OCI-LY7 (cell line): ENCODE measurements at regions not wholly inside any gene's neighbourhood (a gene's known extent, or its start where the extent isn't known, plus 50 kb on each side); places are given as distances from the start of the nearest gene placed in this dataset.
A peak's percentile ranks its signal among the peaks of the same experiment; 100 is the strongest.

ENCODE experiments used
- BruUV-seq: library from RNA; stranded (reverse); fragments of 400-500 nt; replicated peaks from 2 replicates; lab custom pipeline; 2021; lab: Mats Ljungman, UMichigan
- CTCF ChIA-PET: fragments of 300-600 bp; sonication (Branson Sonifier 250); formaldehyde crosslinking; loops from one replicate; lab custom pipeline; 2022; ENCODE audit warnings: antibody characterized with exemption; ENCODE audit not compliant: unreplicated experiment; lab: Charles Lee
- POLR2A ChIA-PET: fragments of 300-600 bp; sonication (Branson Sonifier 250); formaldehyde crosslinking; loops from one replicate; lab custom pipeline; 2022; ENCODE audit warnings: antibody characterized with exemption; lab: Charles Lee
- DNase-seq: peaks from one replicate; pipeline ENCODE4 v3.0.0-alpha.2; 2015; ENCODE audit warnings: low spot score
- H2AFZ ChIP-seq: fragments of 200-600 bp; sonication (generic), shearing (Covaris generic); 2 replicates; pipeline ENCODE4 v1.6.1; 2014; ENCODE audit warnings: mild to moderate bottlenecking, antibody characterized with exemption, low read length, moderate library complexity
- H3K27ac ChIP-seq: fragments of 200-600 bp; sonication (generic); 2 replicates; pipeline ENCODE4 v1.5.1; 2014; ENCODE audit warnings: mixed run types, low read depth, mild to moderate bottlenecking, moderate library complexity, low read length, inconsistent platforms; ENCODE audit not compliant: poor library complexity, severe bottlenecking
- H3K36me3 ChIP-seq: fragments of 200-600 bp; sonication (generic); 2 replicates; pipeline ENCODE4 v1.6.1; 2014; ENCODE audit warnings: mild to moderate bottlenecking, antibody characterized with exemption, low read length, moderate library complexity, mixed read lengths; ENCODE audit not compliant: insufficient read depth
- H3K4me1 ChIP-seq: fragments of 200-600 bp; sonication (generic); 2 replicates; pipeline ENCODE4 v1.5.1; 2014; ENCODE audit warnings: mild to moderate bottlenecking, low read length; ENCODE audit not compliant: insufficient read depth, poor library complexity, severe bottlenecking
- H3K4me2 ChIP-seq: fragments of 200-600 bp; sonication (generic); 2 replicates; pipeline ENCODE4 v1.6.1; 2014; ENCODE audit warnings: mild to moderate bottlenecking, low read length
- H3K4me3 ChIP-seq: fragments of 200-600 bp; sonication (generic); 2 replicates; pipeline ENCODE4 v1.5.1; 2014; ENCODE audit warnings: mild to moderate bottlenecking, low read depth, low read length; ENCODE audit not compliant: poor library complexity, severe bottlenecking
- H3K79me2 ChIP-seq: fragments of 200-600 bp; sonication (generic); 2 replicates; pipeline ENCODE4 v1.6.1; 2016; ENCODE audit warnings: low read depth, mild to moderate bottlenecking, low read length, moderate library complexity, mixed read lengths; ENCODE audit not compliant: insufficient read depth
- H3K9me2 ChIP-seq: fragments of 200-600 bp; sonication (generic); 2 replicates; pipeline ENCODE4 v1.6.1; 2016; ENCODE audit warnings: mild to moderate bottlenecking, low read length, mixed read lengths; ENCODE audit not compliant: insufficient read depth
- H3K9me3 ChIP-seq: fragments of 200-600 bp; sonication (generic); 2 replicates; pipeline ENCODE4 v1.6.1; 2014; ENCODE audit warnings: mild to moderate bottlenecking, mixed run types, low read length, mixed read lengths
- H4K20me1 ChIP-seq: fragments of 200-600 bp; sonication (generic); 2 replicates; pipeline ENCODE4 v1.6.1; 2014; ENCODE audit warnings: mild to moderate bottlenecking, antibody characterized with exemption, low read length, moderate library complexity, mixed read lengths; ENCODE audit not compliant: insufficient read depth
- EZH2phosphoT487 ChIP-seq: fragments of 200-600 bp; sonication (generic); IDR thresholded peaks from 2 replicates; pipeline ENCODE4 v1.6.1; 2018; ENCODE audit warnings: low read depth, borderline replicate concordance, mild to moderate bottlenecking, mixed run types, antibody characterized with exemption, low read length, moderate library complexity, mixed read lengths
- intact Hi-C: fragments of 100-400 bp; cut with micrococcal nuclease; formaldehyde crosslinking; loops from one replicate; pipeline ENCODE4 v1.10.0; 2022; ENCODE audit not compliant: unreplicated experiment
- TF ChIP-seq, protein P1 (sequence below): fragments of 200-600 bp; sonication (generic); conservative IDR thresholded peaks from 2 replicates; pipeline ENCODE4 v1.5.1; 2014; ENCODE audit warnings: mild to moderate bottlenecking, antibody characterized with exemption, low read length, moderate library complexity, mixed read lengths

DNA sequence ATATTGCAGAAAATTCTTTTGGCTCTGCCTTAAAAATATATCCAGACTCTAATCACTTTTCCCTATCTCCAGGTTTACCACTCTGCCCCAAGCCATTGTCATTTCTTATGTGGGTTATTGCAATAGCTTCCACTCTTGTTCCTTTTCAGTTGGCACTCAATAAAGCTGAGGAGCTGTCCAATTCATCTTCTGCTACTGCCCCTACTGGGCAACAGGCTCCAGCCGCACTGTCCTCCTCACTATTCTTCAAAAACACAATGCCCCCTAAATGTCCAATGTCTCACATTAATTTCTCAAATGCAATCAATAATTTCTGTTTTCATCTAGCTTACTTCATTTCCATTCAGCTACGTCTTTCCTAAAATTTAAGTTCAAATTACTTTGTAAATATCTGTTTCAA lies 1262.5 kb upstream of the CDH2 start:
- Histone ChIP-seq H3K27ac (no peak overlapping the region), H4K20me1 (no peaks in the 10 kb centered on the region), H2AFZ (no peak overlapping the region), H3K79me2 (no peaks in the 10 kb centered on the region), H3K4me1 (no peaks in the 10 kb centered on the region), H3K36me3 (no peaks in the 10 kb centered on the region), H3K9me2 (no peaks in the 10 kb centered on the region), H3K9me3 (no peaks in the 10 kb centered on the region), H3K4me2 (no peak overlapping the region), H3K4me3 (no peak overlapping the region)
- no TSS peak for BruUV-seq
- DNase-seq = no peak
- intact Hi-C loops = no loop called here
- POLR2A ChIA-PET = no interaction called here
- TF ChIP-seq, protein P1, sequence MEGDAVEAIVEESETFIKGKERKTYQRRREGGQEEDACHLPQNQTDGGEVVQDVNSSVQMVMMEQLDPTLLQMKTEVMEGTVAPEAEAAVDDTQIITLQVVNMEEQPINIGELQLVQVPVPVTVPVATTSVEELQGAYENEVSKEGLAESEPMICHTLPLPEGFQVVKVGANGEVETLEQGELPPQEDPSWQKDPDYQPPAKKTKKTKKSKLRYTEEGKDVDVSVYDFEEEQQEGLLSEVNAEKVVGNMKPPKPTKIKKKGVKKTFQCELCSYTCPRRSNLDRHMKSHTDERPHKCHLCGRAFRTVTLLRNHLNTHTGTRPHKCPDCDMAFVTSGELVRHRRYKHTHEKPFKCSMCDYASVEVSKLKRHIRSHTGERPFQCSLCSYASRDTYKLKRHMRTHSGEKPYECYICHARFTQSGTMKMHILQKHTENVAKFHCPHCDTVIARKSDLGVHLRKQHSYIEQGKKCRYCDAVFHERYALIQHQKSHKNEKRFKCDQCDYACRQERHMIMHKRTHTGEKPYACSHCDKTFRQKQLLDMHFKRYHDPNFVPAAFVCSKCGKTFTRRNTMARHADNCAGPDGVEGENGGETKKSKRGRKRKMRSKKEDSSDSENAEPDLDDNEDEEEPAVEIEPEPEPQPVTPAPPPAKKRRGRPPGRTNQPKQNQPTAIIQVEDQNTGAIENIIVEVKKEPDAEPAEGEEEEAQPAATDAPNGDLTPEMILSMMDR = no peak
- no peak for TF ChIP-seq EZH2phosphoT487
- CTCF ChIA-PET = no interaction called here

DNA sequence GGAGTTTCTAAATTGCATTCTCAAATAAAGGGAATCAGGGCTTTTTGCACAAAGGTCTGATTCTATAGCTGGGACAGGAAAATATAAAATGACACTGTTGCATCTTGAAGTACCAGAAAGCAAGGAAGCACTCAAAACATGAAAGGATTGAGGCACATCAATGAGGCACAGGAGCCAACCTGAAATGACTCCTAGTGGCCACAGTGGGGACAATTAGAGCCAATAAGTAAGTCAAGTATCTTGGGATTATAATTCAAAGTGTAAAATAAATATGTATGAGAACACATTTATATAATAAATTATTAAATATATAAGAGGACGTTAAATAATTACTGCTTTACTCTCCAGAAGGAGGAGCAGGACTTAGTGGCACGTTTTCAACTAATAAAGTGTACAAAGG lies 1259.5 kb upstream of the CDH2 start:
- POLR2A ChIA-PET = interaction anchor here (0.7 kb wide), 1 partner anchor 242 kb away, joined by 3 read pairs; no protein-coding TSS in a partner anchor
- Histone ChIP-seq H3K4me1 (no peaks in the 10 kb centered on the region), H3K79me2 (no peaks in the 10 kb centered on the region), H2AFZ (no peak overlapping the region), H3K36me3 (no peaks in the 10 kb centered on the region), H3K27ac (no peak overlapping the region), H3K4me3 (no peak overlapping the region), H3K4me2 (no peak overlapping the region), H3K9me2 (no peaks in the 10 kb centered on the region), H3K9me3 (no peaks in the 10 kb centered on the region), H4K20me1 (no peaks in the 10 kb centered on the region)
- BruUV-seq = no TSS peak
- CTCF ChIA-PET = no interaction called here
- intact Hi-C loops = no loop called here
- no peak for DNase-seq
- no peak for TF ChIP-seq EZH2phosphoT487
- TF ChIP-seq, protein P1 = 0 out of 2 replicates have a peak, but pooled peaks have one; percentile 19

DNA sequence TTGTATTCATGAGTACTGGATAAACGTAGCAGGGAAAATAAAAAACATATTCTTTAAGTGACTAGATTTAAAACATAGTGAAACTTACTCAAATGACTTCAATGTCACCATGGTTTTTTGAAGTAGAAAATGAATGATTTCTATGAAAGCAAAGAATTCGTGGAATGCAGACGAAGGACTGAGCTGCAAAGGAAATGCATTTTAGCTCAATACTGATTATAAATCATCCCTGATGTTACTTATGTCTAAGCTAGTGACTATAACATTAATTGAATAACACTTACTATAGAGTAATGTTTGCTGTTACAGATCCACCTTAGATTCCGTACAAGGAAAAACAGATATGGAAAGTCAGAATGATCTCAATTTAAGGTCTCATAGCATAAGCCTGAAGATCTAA lies 1257.7 kb upstream of the CDH2 start:
- Histone ChIP-seq H3K4me2 (no peak overlapping the region), H3K27ac (no peak overlapping the region), H3K36me3 (no peaks in the 10 kb centered on the region), H3K79me2 (no peaks in the 10 kb centered on the region), H3K4me3 (no peak overlapping the region), H3K4me1 (no peaks in the 10 kb centered on the region), H3K9me3 (0 out of 2 replicates have a peak, but pooled peaks cover 7% of the 10 kb centered on the region), H2AFZ (no peak overlapping the region), H4K20me1 (no peaks in the 10 kb centered on the region), H3K9me2 (no peaks in the 10 kb centered on the region)
- no TSS peak for BruUV-seq
- TF ChIP-seq, protein P1 = no peak
- no peak for TF ChIP-seq EZH2phosphoT487
- CTCF ChIA-PET = no interaction called here
- no peak for DNase-seq
- intact Hi-C loops = no loop called here
- POLR2A ChIA-PET = interaction anchor here (0.7 kb wide), 1 partner anchor 296 kb away, joined by 3 read pairs; no protein-coding TSS in a partner anchor
